ENCODE measurements at regions not wholly inside any gene's neighbourhood (a gene's known extent, or its start where the extent isn't known, plus 50 kb on each side); places are given as distances from the start of the nearest gene placed in this dataset.

- TF ChIP-seq CTCF (IDR thresholded peaks at IDR 0.05; ENCODE audit: low read depth, low read length), result no peak
- TF ChIP-seq EZH2phosphoT487 (IDR thresholded peaks at IDR 0.05; ENCODE audit: low read depth), result no peak
These were observed 1103.3 kb upstream of the EEF2KMT start for GRCh38 chr16:6200861-6201260.
